B cell (primary cell): ENCODE measurements at regions not wholly inside any gene's neighbourhood (a gene's known extent, or its start where the extent isn't known, plus 50 kb on each side); places are given as distances from the start of the nearest gene placed in this dataset.

Experiments used
- ATAC-seq: fragments of 200-7000 bp; cut with Tn5 transposase; one replicate; pipeline ENCODE4 v1.10.0; 2021; ENCODE audit warnings: low read depth, mild to moderate bottlenecking, moderate number of reproducible peaks, moderate library complexity
- CTCF ChIA-PET: fragments of 350-600 bp; sonication (Branson Sonifier 250); formaldehyde crosslinking; loops from one replicate; lab custom pipeline; 2021; ENCODE audit warnings: antibody characterized with exemption, inconsistent platforms; lab: Charles Lee
- POLR2A ChIA-PET: fragments of 350-600 bp; sonication (Branson Sonifier 250); formaldehyde crosslinking; loops from one replicate; lab custom pipeline; 2021; ENCODE audit warnings: antibody characterized with exemption; lab: Charles Lee
- DNase-seq: peaks from one replicate; pipeline ENCODE4 v3.0.0; 2013
- H2AFZ ChIP-seq: 2 replicates; pipeline ENCODE4 v1.6.1; 2012; ENCODE audit warnings: mild to moderate bottlenecking, low read depth, low read length; ENCODE audit not compliant: insufficient read depth, poor library complexity, severe bottlenecking
- H3K27ac ChIP-seq, 2 donors: 1 replicate in 1 of 2; 2 replicates in 1 of 2; pipeline ENCODE4 v1.5.1; 2012 to 2013; ENCODE audit warnings: low read length in 2 of 2, mild to moderate bottlenecking in 2 of 2, moderate library complexity in 1 of 2
- H3K27me3 ChIP-seq, 4 experiments: fragments of 200-600 bp in 1 of 4; sonication (generic) in 1 of 4; replicated peaks in 1 of 4; 1 replicate in 2 of 4; 2 replicates in 2 of 4; pipeline versions ENCODE4 v1.6.1 to v1.7.0; 2013 to 2016; ENCODE audit warnings: low read length in 3 of 4, mild to moderate bottlenecking in 2 of 4, mixed read lengths in 1 of 4, moderate library complexity in 1 of 4; ENCODE audit not compliant: insufficient read depth in 4 of 4, control insufficient read depth in 3 of 4; ENCODE audit errors: control extremely low read depth in 1 of 4
- H3K36me3 ChIP-seq, 2 experiments: replicated peaks in 1 of 2; 1 replicate in 1 of 2; 2 replicates in 1 of 2; pipeline versions ENCODE4 v1.6.1 to v1.7.1; 2013; ENCODE audit warnings: low read length in 1 of 2; ENCODE audit not compliant: insufficient read depth in 2 of 2, control insufficient read depth in 1 of 2; ENCODE audit errors: control extremely low read depth in 1 of 2, extremely low read depth in 1 of 2
- H3K4me1 ChIP-seq, 2 donors: fragments of 200-600 bp in 1 of 2; sonication (generic) in 1 of 2; 1 replicate in 1 of 2; 2 replicates in 1 of 2; pipeline versions ENCODE4 v1.5.1 to v1.6.1; 2013 to 2017; ENCODE audit warnings: low read length in 2 of 2; ENCODE audit not compliant: control insufficient read depth in 2 of 2, insufficient read depth in 2 of 2
- H3K4me2 ChIP-seq: replicated peaks from 2 replicates; pipeline ENCODE3; 2012; ENCODE audit warnings: mild to moderate bottlenecking, low read depth, low read length; ENCODE audit not compliant: poor library complexity, severe bottlenecking
- H3K4me3 ChIP-seq, 5 experiments: fragments of 200-600 bp in 1 of 5; sonication (generic) in 1 of 5; 1 replicate in 3 of 5; 2 replicates in 2 of 5; pipeline versions ENCODE4 v1.5.1 to v1.7.0; 2011 to 2016; ENCODE audit warnings: low read length in 4 of 5, mild to moderate bottlenecking in 4 of 5, low read depth in 2 of 5, control low read depth in 1 of 5, moderate library complexity in 1 of 5; ENCODE audit not compliant: insufficient read depth in 1 of 5; ENCODE audit errors: control extremely low read depth in 1 of 5, extremely low read depth in 1 of 5
- H3K79me2 ChIP-seq: fragments of 200-600 bp; sonication (generic); one replicate; pipeline ENCODE4 v1.6.0; 2016; ENCODE audit warnings: low read length; ENCODE audit not compliant: control insufficient read depth, insufficient read depth
- H3K9ac ChIP-seq: fragments of 200-600 bp; sonication (generic); 2 replicates; pipeline ENCODE4 v1.6.1; 2017; ENCODE audit warnings: mild to moderate bottlenecking, low read length, moderate library complexity
- H3K9me3 ChIP-seq, 3 donors: one replicate each; pipeline versions ENCODE4 v1.6.1 to v1.7.1; 2013; ENCODE audit warnings: low read length in 2 of 3; ENCODE audit not compliant: control insufficient read depth in 2 of 3, insufficient read depth in 1 of 3; ENCODE audit errors: control extremely low read depth in 1 of 3
- H4K20me1 ChIP-seq: 2 replicates; pipeline ENCODE4 v1.6.0; 2012; ENCODE audit warnings: mild to moderate bottlenecking, low read length; ENCODE audit not compliant: insufficient read depth, control insufficient read depth, poor library complexity, severe bottlenecking
- H3K27ac Mint-ChIP-seq: one replicate; pipeline ENCODE4 v1.8.0; 2021; ENCODE audit warnings: mixed read lengths
- H3K27me3 Mint-ChIP-seq: one replicate; pipeline ENCODE4 v1.8.0; 2021; ENCODE audit warnings: mixed read lengths
- H3K4me1 Mint-ChIP-seq: one replicate; pipeline ENCODE4 v1.8.0; 2021; ENCODE audit warnings: mixed read lengths
- H3K4me3 Mint-ChIP-seq: one replicate; pipeline ENCODE4 v1.8.0; 2021; ENCODE audit warnings: mixed read lengths
- H3K9me3 Mint-ChIP-seq: one replicate; pipeline ENCODE4 v1.8.0; 2022; ENCODE audit warnings: mixed read lengths; ENCODE audit not compliant: insufficient read depth
- EZH2 ChIP-seq: IDR thresholded peaks from 2 replicates; pipeline ENCODE4 v1.6.1; 2012; ENCODE audit warnings: borderline replicate concordance, low read depth, mild to moderate bottlenecking, moderate library complexity, low read length; ENCODE audit not compliant: insufficient read depth, poor library complexity, severe bottlenecking
- WGBS: methylation state at CpG from one replicate; pipeline ENCODE4 v1.1.5; 2013; ENCODE audit warnings: missing lambda C conversion rate; ENCODE audit not compliant: insufficient coverage; 5-methylcytosine and 5-hydroxymethylcytosine counted together
- intact Hi-C: fragments of 100-400 bp; cut with micrococcal nuclease; formaldehyde crosslinking; loops from one replicate; pipeline ENCODE4 v1.10.0; 2022
- TF ChIP-seq, protein P1 (sequence below): fragments of 200-600 bp; IDR thresholded peaks from one replicate; pipeline ENCODE4 v1.8.0; 2022; ENCODE audit warnings: antibody characterized with exemption, mild to moderate bottlenecking

GRCh38 chr6:109295774-109296156 is 86.5 kb downstream of the CD164 start:
- DNase-seq (no peak), ATAC-seq (no peak)
- H3K79me2 ChIP-seq: no peaks in the 10 kb centered on the region
- peaks cover 8 to 10% of the 10 kb centered on the region in 2 donors for H3K4me1 ChIP-seq
- H4K20me1 ChIP-seq: no peaks in the 10 kb centered on the region
- CTCF ChIA-PET: no interaction called here
- H3K27me3 ChIP-seq: no peaks in the 10 kb centered on the region
- Mint-ChIP-seq H3K4me3 (no peak overlapping the region), H3K4me1 (peaks cover 16% of the 10 kb centered on the region), H3K9me3 (no peaks in the 10 kb centered on the region), H3K27me3 (no peaks in the 10 kb centered on the region), H3K27ac (no peak overlapping the region)
- no peak overlapping the region for H3K4me2 ChIP-seq
- H3K27ac ChIP-seq: no peak overlapping the region
- POLR2A ChIA-PET: no interaction called here
- intact Hi-C loops: no loop called here
- TF ChIP-seq, protein P1, sequence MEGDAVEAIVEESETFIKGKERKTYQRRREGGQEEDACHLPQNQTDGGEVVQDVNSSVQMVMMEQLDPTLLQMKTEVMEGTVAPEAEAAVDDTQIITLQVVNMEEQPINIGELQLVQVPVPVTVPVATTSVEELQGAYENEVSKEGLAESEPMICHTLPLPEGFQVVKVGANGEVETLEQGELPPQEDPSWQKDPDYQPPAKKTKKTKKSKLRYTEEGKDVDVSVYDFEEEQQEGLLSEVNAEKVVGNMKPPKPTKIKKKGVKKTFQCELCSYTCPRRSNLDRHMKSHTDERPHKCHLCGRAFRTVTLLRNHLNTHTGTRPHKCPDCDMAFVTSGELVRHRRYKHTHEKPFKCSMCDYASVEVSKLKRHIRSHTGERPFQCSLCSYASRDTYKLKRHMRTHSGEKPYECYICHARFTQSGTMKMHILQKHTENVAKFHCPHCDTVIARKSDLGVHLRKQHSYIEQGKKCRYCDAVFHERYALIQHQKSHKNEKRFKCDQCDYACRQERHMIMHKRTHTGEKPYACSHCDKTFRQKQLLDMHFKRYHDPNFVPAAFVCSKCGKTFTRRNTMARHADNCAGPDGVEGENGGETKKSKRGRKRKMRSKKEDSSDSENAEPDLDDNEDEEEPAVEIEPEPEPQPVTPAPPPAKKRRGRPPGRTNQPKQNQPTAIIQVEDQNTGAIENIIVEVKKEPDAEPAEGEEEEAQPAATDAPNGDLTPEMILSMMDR: no peak
- no peak for TF ChIP-seq EZH2
- no peaks in the 10 kb centered on the region for H3K36me3 ChIP-seq
- H2AFZ ChIP-seq: no peak overlapping the region
- no peak overlapping the region for H3K9ac ChIP-seq
- no peak overlapping the region for H3K4me3 ChIP-seq
- no peaks in the 10 kb centered on the region for H3K9me3 ChIP-seq
- 0% methylated on average over 1 of the region's 3 CpGs for WGBS

GRCh38 chr6:109295109-109295773 is 87.0 kb downstream of the CD164 start:
- H4K20me1 ChIP-seq: no peaks in the 10 kb centered on the region
- TF ChIP-seq EZH2: no peak
- TF ChIP-seq, protein P1: no peak
- peaks cover 7 to 9% of the 10 kb centered on the region in 2 donors for H3K4me1 ChIP-seq
- no peak overlapping the region for H3K27ac ChIP-seq
- WGBS: 52% methylated on average over 3 of the region's 5 CpGs
- H3K4me2 ChIP-seq: no peak overlapping the region
- intact Hi-C loops: no loop called here
- no peaks in the 10 kb centered on the region for H3K36me3 ChIP-seq
- H3K4me3 ChIP-seq: no peak overlapping the region
- DNase-seq: no peak
- no peaks in the 10 kb centered on the region for H3K27me3 ChIP-seq
- no peaks in the 10 kb centered on the region for H3K79me2 ChIP-seq
- H3K9me3 Mint-ChIP-seq: no peaks in the 10 kb centered on the region
- peaks cover 13% of the 10 kb centered on the region for H3K4me1 Mint-ChIP-seq
- ChIA-PET CTCF (no interaction called here), POLR2A (no interaction called here)
- no peak overlapping the region for H3K9ac ChIP-seq
- no peak overlapping the region for H3K4me3 Mint-ChIP-seq
- no peak overlapping the region for H2AFZ ChIP-seq
- no peaks in the 10 kb centered on the region for H3K9me3 ChIP-seq
- no peak for ATAC-seq
- no peak overlapping the region for H3K27ac Mint-ChIP-seq
- no peaks in the 10 kb centered on the region for H3K27me3 Mint-ChIP-seq
